ENCODE measurements at regions not wholly inside any gene's neighbourhood (a gene's known extent, or its start where the extent isn't known, plus 50 kb on each side); places are given as distances from the start of the nearest gene placed in this dataset.

DNA sequence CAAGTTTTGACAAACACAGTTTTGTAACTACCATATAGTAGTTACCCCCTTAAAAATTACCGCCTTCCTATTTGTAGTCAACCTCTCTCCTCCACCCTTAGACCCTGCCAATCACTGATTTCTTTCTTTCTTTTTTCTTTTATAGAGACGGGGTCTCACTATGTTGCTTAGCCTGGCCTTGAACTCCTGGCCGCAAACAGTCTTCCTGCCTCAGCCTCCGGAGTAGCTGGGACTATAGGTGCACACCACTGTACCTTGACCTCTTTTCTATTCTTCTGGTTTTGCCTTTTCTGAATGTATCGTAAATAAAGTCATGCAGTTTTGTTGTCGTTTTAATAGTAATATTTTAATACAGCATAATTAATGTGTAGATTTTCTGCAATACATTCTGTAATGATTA, 460.3 kb downstream of the EPM2A start (continued):
- TF ChIP-seq, protein P1, sequence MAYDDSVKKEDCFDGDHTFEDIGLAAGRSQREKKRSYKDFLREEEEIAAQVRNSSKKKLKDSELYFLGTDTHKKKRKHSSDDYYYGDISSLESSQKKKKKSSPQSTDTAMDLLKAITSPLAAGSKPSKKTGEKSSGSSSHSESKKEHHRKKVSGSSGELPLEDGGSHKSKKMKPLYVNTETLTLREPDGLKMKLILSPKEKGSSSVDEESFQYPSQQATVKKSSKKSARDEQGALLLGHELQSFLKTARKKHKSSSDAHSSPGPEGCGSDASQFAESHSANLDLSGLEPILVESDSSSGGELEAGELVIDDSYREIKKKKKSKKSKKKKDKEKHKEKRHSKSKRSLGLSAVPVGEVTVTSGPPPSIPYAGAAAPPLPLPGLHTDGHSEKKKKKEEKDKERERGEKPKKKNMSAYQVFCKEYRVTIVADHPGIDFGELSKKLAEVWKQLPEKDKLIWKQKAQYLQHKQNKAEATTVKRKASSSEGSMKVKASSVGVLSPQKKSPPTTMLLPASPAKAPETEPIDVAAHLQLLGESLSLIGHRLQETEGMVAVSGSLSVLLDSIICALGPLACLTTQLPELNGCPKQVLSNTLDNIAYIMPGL (CRISPR knock-in tag; IDR thresholded peaks at IDR 0.05): no peak
- TF ChIP-seq IRF2 (CRISPR knock-in tag; IDR thresholded peaks at IDR 0.05; ENCODE audit: borderline replicate concordance, low read depth) (no peak), KAT7 (CRISPR knock-in tag; IDR thresholded peaks at IDR 0.05; ENCODE audit: borderline replicate concordance) (no peak), ZBTB21 (CRISPR knock-in tag; IDR thresholded peaks at IDR 0.05; ENCODE audit: borderline replicate concordance) (no peak), NR1H2 (CRISPR knock-in tag; IDR thresholded peaks at IDR 0.05) (no peak), ETV6 (CRISPR knock-in tag; IDR thresholded peaks at IDR 0.05) (no peak), OVOL2 (CRISPR knock-in tag; IDR thresholded peaks at IDR 0.05; ENCODE audit: borderline replicate concordance) (no peak), ZNF138 (CRISPR knock-in tag; conservative IDR thresholded peaks at IDR 0.05) (no peak)
- TF ChIP-seq, protein P2, sequence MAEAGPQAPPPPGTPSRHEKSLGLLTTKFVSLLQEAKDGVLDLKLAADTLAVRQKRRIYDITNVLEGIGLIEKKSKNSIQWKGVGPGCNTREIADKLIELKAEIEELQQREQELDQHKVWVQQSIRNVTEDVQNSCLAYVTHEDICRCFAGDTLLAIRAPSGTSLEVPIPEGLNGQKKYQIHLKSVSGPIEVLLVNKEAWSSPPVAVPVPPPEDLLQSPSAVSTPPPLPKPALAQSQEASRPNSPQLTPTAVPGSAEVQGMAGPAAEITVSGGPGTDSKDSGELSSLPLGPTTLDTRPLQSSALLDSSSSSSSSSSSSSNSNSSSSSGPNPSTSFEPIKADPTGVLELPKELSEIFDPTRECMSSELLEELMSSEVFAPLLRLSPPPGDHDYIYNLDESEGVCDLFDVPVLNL (CRISPR knock-in tag; IDR thresholded peaks at IDR 0.05; ENCODE audit: borderline replicate concordance, low read depth): no peak
- TF ChIP-seq, protein P3, sequence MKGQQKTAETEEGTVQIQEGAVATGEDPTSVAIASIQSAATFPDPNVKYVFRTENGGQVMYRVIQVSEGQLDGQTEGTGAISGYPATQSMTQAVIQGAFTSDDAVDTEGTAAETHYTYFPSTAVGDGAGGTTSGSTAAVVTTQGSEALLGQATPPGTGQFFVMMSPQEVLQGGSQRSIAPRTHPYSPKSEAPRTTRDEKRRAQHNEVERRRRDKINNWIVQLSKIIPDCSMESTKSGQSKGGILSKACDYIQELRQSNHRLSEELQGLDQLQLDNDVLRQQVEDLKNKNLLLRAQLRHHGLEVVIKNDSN (CRISPR knock-in tag; IDR thresholded peaks at IDR 0.05): no peak

DNA sequence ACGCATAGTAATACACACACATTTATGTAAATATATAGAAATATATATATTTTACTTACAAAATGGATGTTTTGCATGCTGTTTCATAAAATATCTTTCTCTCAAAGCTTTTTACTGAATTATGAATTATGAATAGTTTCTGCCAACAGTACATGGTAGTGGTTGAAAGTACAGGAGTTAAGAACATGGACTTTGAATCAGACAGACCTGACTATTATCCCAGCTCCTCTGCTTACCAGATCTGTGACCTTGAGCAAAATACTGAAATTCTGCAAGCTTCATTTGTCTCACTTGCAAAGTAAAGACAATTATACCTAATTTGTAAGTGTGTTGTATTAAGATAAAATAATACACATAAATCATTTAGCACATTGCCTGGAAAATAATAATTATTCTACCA, 459.5 kb downstream of the EPM2A start:
- Mint-ChIP-seq H3K27ac (no peak overlapping the region), H3K4me1 (no peaks in the 10 kb centered on the region), H3K9me3 (peaks cover 5% of the 10 kb centered on the region), H3K36me3 (no peaks in the 10 kb centered on the region), H3K4me3 (no peak overlapping the region), H3K27me3 (ENCODE audit: low read depth) (no peaks in the 10 kb centered on the region)
- DNase-seq (ENCODE audit: low spot score) (no peak), ATAC-seq (no peak)
- POLR2A ChIA-PET: no interaction called here
- CTCF ChIA-PET: interaction anchor here (0.8 kb wide), 1 partner anchor 41 kb away, joined by 3 read pairs; no protein-coding TSS in a partner anchor
- no peak for TF ChIP-seq CREB1 (CRISPR knock-in tag; IDR thresholded peaks at IDR 0.05)
- TF ChIP-seq, protein P4, sequence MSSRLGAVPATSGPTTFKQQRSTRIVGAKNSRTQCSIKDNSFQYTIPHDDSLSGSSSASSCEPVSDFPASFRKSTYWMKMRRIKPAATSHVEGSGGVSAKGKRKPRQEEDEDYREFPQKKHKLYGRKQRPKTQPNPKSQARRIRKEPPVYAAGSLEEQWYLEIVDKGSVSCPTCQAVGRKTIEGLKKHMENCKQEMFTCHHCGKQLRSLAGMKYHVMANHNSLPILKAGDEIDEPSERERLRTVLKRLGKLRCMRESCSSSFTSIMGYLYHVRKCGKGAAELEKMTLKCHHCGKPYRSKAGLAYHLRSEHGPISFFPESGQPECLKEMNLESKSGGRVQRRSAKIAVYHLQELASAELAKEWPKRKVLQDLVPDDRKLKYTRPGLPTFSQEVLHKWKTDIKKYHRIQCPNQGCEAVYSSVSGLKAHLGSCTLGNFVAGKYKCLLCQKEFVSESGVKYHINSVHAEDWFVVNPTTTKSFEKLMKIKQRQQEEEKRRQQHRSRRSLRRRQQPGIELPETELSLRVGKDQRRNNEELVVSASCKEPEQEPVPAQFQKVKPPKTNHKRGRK (CRISPR knock-in tag; IDR thresholded peaks at IDR 0.05; ENCODE audit: borderline replicate concordance): no peak
- TF ChIP-seq ZNF138 (CRISPR knock-in tag; conservative IDR thresholded peaks at IDR 0.05): no peak
- TF ChIP-seq ZNF232 (CRISPR knock-in tag; IDR thresholded peaks at IDR 0.05): no peak
- TF ChIP-seq, protein P5, sequence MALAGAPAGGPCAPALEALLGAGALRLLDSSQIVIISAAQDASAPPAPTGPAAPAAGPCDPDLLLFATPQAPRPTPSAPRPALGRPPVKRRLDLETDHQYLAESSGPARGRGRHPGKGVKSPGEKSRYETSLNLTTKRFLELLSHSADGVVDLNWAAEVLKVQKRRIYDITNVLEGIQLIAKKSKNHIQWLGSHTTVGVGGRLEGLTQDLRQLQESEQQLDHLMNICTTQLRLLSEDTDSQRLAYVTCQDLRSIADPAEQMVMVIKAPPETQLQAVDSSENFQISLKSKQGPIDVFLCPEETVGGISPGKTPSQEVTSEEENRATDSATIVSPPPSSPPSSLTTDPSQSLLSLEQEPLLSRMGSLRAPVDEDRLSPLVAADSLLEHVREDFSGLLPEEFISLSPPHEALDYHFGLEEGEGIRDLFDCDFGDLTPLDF (CRISPR knock-in tag; IDR thresholded peaks at IDR 0.05): no peak
- no peak for TF ChIP-seq FOXJ3 (CRISPR knock-in tag; IDR thresholded peaks at IDR 0.05; ENCODE audit: borderline replicate concordance)
- no peak for TF ChIP-seq ZBTB21 (CRISPR knock-in tag; IDR thresholded peaks at IDR 0.05; ENCODE audit: borderline replicate concordance)
- TF ChIP-seq MXD4 (CRISPR knock-in tag; IDR thresholded peaks at IDR 0.05; ENCODE audit: borderline replicate concordance): no peak
- TF ChIP-seq ZNF416 (CRISPR knock-in tag; IDR thresholded peaks at IDR 0.05): no peak
- TF ChIP-seq GABPB1 (CRISPR knock-in tag; IDR thresholded peaks at IDR 0.05): no peak
- TF ChIP-seq, protein P6, sequence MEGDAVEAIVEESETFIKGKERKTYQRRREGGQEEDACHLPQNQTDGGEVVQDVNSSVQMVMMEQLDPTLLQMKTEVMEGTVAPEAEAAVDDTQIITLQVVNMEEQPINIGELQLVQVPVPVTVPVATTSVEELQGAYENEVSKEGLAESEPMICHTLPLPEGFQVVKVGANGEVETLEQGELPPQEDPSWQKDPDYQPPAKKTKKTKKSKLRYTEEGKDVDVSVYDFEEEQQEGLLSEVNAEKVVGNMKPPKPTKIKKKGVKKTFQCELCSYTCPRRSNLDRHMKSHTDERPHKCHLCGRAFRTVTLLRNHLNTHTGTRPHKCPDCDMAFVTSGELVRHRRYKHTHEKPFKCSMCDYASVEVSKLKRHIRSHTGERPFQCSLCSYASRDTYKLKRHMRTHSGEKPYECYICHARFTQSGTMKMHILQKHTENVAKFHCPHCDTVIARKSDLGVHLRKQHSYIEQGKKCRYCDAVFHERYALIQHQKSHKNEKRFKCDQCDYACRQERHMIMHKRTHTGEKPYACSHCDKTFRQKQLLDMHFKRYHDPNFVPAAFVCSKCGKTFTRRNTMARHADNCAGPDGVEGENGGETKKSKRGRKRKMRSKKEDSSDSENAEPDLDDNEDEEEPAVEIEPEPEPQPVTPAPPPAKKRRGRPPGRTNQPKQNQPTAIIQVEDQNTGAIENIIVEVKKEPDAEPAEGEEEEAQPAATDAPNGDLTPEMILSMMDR (IDR thresholded peaks at IDR 0.05): no peak
- TF ChIP-seq ZNF317 (CRISPR knock-in tag; IDR thresholded peaks at IDR 0.05; ENCODE audit: borderline replicate concordance, low read depth): no peak
- TF ChIP-seq, protein P7, sequence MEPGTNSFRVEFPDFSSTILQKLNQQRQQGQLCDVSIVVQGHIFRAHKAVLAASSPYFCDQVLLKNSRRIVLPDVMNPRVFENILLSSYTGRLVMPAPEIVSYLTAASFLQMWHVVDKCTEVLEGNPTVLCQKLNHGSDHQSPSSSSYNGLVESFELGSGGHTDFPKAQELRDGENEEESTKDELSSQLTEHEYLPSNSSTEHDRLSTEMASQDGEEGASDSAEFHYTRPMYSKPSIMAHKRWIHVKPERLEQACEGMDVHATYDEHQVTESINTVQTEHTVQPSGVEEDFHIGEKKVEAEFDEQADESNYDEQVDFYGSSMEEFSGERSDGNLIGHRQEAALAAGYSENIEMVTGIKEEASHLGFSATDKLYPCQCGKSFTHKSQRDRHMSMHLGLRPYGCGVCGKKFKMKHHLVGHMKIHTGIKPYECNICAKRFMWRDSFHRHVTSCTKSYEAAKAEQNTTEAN (CRISPR knock-in tag; IDR thresholded peaks at IDR 0.05): no peak
- TF ChIP-seq, protein P8, sequence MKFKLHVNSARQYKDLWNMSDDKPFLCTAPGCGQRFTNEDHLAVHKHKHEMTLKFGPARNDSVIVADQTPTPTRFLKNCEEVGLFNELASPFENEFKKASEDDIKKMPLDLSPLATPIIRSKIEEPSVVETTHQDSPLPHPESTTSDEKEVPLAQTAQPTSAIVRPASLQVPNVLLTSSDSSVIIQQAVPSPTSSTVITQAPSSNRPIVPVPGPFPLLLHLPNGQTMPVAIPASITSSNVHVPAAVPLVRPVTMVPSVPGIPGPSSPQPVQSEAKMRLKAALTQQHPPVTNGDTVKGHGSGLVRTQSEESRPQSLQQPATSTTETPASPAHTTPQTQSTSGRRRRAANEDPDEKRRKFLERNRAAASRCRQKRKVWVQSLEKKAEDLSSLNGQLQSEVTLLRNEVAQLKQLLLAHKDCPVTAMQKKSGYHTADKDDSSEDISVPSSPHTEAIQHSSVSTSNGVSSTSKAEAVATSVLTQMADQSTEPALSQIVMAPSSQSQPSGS (CRISPR knock-in tag; IDR thresholded peaks at IDR 0.05; ENCODE audit: borderline replicate concordance, low read depth): no peak
- no peak for TF ChIP-seq FOXK1 (CRISPR knock-in tag; IDR thresholded peaks at IDR 0.05)

Measured in WTC11 (cell line).